ENCODE measurements at regions not wholly inside any gene's neighbourhood (a gene's known extent, or its start where the extent isn't known, plus 50 kb on each side); places are given as distances from the start of the nearest gene placed in this dataset.

- H4K20me1 ChIP-seq (ENCODE audit: control insufficient read depth, insufficient read depth) = no peaks in the 10 kb centered on the region
- FAIRE-seq = no peak
- H3K27me3 ChIP-seq (replicated peaks in 1 of 2; ENCODE audit: control insufficient read depth in 2 of 2, insufficient read depth in 2 of 2, low read length in 1 of 2) = no peaks in the 10 kb centered on the region
- no TSS peak for BruUV-seq (replicated peaks)
- DNase-seq (ENCODE audit: low read depth, low spot score) = no peak
- H2AFZ ChIP-seq (ENCODE audit: control insufficient read depth, low read depth, low read length) = no peak overlapping the region
- TF ChIP-seq CBX3 (IDR thresholded peaks at IDR 0.05; ENCODE audit: borderline replicate concordance, low read depth) = no peak
- no peak for TF ChIP-seq ETV6 (conservative IDR thresholded peaks at IDR 0.05 in 1 of 2, IDR thresholded peaks at IDR 0.05 in 1 of 2; ENCODE audit: borderline replicate concordance in 1 of 2, low read depth in 1 of 2)
- TF ChIP-seq RAD21 (IDR thresholded peaks at IDR 0.05; ENCODE audit: insufficient read depth, low read depth, low read length) = 0 out of 2 replicates have a peak, but pooled peaks have one; percentile 15
- no peak for TF ChIP-seq GABPA (IDR thresholded peaks at IDR 0.05; ENCODE audit: low read depth)
- peak; percentile 55 for TF ChIP-seq NR2F1 (conservative IDR thresholded peaks at IDR 0.05)
- no peaks in the 10 kb centered on the region for H3K9me3 ChIP-seq (replicated peaks; ENCODE audit: control insufficient read depth, insufficient read depth, low read length)
- H3K79me2 ChIP-seq (ENCODE audit: control insufficient read depth, insufficient read depth, low read length) = no peaks in the 10 kb centered on the region
- H3K4me2 ChIP-seq (ENCODE audit: control insufficient read depth, insufficient read depth) = no peak overlapping the region
- H3K36me3 ChIP-seq (ENCODE audit: control insufficient read depth in 2 of 2, insufficient read depth in 2 of 2, low read length in 1 of 2) = no peaks in the 10 kb centered on the region
- in situ Hi-C loops (cut with MboI) (no loop called here), intact Hi-C loops (cut with micrococcal nuclease; ENCODE audit: unreplicated experiment) (no loop called here)
- no peaks in the 10 kb centered on the region for H3K4me1 ChIP-seq (ENCODE audit: control insufficient read depth, insufficient read depth, low read length)
- ChIA-PET POLR2A (no interaction called here), CTCF (interaction anchor here (1.1 to 3.8 kb wide), 4 partner anchors 27 to 158 kb away, joined by 3 to 14 read pairs (median 8); no protein-coding TSS in a partner anchor), RAD21 (ENCODE audit: unreplicated experiment) (interaction anchor here (1.3 to 1.6 kb wide), 2 partner anchors 8 to 155 kb away, joined by 3 to 5 read pairs; no protein-coding TSS in a partner anchor), SMC1A (ENCODE audit: uncharacterized antibody, unreplicated experiment) (interaction anchor here (1.5 to 1.7 kb wide), 2 partner anchors 155 to 211 kb away, joined by 3 to 6 read pairs; no protein-coding TSS in a partner anchor)
- H3K27ac ChIP-seq (ENCODE audit: control insufficient read depth, insufficient read depth) = no peak overlapping the region
- ATAC-seq = no peak
- WGBS (ENCODE audit: insufficient coverage, insufficient replicate concordance, low lambda C conversion rate, missing lambda C conversion rate) = 71% methylated on average over 4 of the region's 4 CpGs
- H3K4me3 ChIP-seq = no peak overlapping the region
- H3K9ac ChIP-seq (ENCODE audit: control insufficient read depth, insufficient read depth, low read length) = no peak overlapping the region
Observed at GRCh38 chr9:4393806-4394523, 94.1 kb upstream of the GLIS3 start.

GRCh38 chr9:4389755-4390154 is 89.9 kb upstream of the GLIS3 start:
- ChIA-PET RAD21 (ENCODE audit: unreplicated experiment) (interaction anchor here (3.7 kb wide), 1 partner anchor 160 kb away, joined by 28 read pairs; no protein-coding TSS in a partner anchor), POLR2A (no interaction called here), CTCF (interaction anchor here (1.5 kb wide), 2 partner anchors 9 to 250 kb away, joined by 3 read pairs; no protein-coding TSS in a partner anchor), SMC1A (ENCODE audit: uncharacterized antibody, unreplicated experiment) (interaction anchor here (1.7 kb wide), 1 partner anchor 162 kb away, joined by 6 read pairs; no protein-coding TSS in a partner anchor)
- Histone ChIP-seq H3K27ac (ENCODE audit: control insufficient read depth, insufficient read depth) (no peak overlapping the region), H3K4me1 (ENCODE audit: control insufficient read depth, insufficient read depth, low read length) (no peaks in the 10 kb centered on the region), H3K9ac (ENCODE audit: control insufficient read depth, insufficient read depth, low read length) (no peak overlapping the region), H3K79me2 (ENCODE audit: control insufficient read depth, insufficient read depth, low read length) (no peaks in the 10 kb centered on the region), H3K27me3 (replicated peaks in 1 of 2; ENCODE audit: control insufficient read depth in 2 of 2, insufficient read depth in 2 of 2, low read length in 1 of 2) (no peaks in the 10 kb centered on the region), H3K4me2 (ENCODE audit: control insufficient read depth, insufficient read depth) (no peak overlapping the region), H3K4me3 (no peak overlapping the region), H3K36me3 (ENCODE audit: control insufficient read depth in 2 of 2, insufficient read depth in 2 of 2, low read length in 1 of 2) (no peaks in the 10 kb centered on the region), H4K20me1 (ENCODE audit: control insufficient read depth, insufficient read depth) (no peaks in the 10 kb centered on the region), H2AFZ (ENCODE audit: control insufficient read depth, low read depth, low read length) (no peak overlapping the region), H3K9me3 (replicated peaks; ENCODE audit: control insufficient read depth, insufficient read depth, low read length) (no peaks in the 10 kb centered on the region)
- ATAC-seq (no peak), DNase-seq (ENCODE audit: low read depth, low spot score) (no peak), FAIRE-seq (no peak)
- no TSS peak for BruUV-seq (replicated peaks)
- intact Hi-C loops (cut with micrococcal nuclease; ENCODE audit: unreplicated experiment) (loop anchor here (10.0 kb wide), 1 partner anchor 595 kb away; the partner anchor contains the start of gene JAK2), in situ Hi-C loops (cut with MboI) (loop anchor here (10.0 kb wide), 1 partner anchor 155 kb away; no protein-coding TSS in a partner anchor)
- 59% methylated on average over 4 of the region's 4 CpGs for WGBS (ENCODE audit: insufficient coverage, insufficient replicate concordance, low lambda C conversion rate, missing lambda C conversion rate)
- no peak for TF ChIP-seq IRF3 (IDR thresholded peaks at IDR 0.05)
- TF ChIP-seq TBL1XR1 (IDR thresholded peaks at IDR 0.05; ENCODE audit: low read depth, low read length) = no peak
- no peak for TF ChIP-seq ZBTB11 (CRISPR knock-in tag; IDR thresholded peaks at IDR 0.05)
- no peak for TF ChIP-seq PKNOX1 (IDR thresholded peaks at IDR 0.05)
- TF ChIP-seq SMAD5 (IDR thresholded peaks at IDR 0.05; ENCODE audit: low read depth) = no peak
